Umbilical cord (tissue), 1 donor: ENCODE measurements at regions not wholly inside any gene's neighbourhood (a gene's known extent, or its start where the extent isn't known, plus 50 kb on each side); places are given as distances from the start of the nearest gene placed in this dataset.
A peak's percentile ranks its signal among the peaks of the same experiment; 100 is the strongest.

Source experiments
- DNase-seq: peaks from one replicate; pipeline ENCODE4 v3.0.0-alpha.2; 2015; ENCODE audit warnings: low spot score

- no peak for DNase-seq
Measured at GRCh38 chr2:144865670-144866069, 345.8 kb upstream of the ZEB2 start.

DNA sequence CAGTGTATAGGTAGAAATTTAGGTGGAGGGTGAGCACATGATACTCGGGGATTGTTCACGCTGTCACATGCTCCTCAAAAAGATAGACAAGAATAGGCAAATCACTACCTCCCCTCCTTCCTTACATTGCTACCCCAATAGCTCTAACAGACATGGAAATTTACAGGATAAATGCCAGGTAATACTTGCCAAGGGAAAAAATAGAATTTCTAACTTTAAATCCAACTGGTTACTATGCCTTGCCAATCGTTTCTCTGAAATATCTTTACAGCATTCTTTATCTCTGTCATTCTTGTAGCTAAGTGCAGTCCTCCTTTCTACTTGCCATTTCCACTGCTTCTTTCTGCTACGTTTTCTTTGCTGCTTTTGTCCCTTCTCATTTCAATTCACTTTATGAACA lies 339.8 kb upstream of the ZEB2 start:
- no peak for DNase-seq

DNA sequence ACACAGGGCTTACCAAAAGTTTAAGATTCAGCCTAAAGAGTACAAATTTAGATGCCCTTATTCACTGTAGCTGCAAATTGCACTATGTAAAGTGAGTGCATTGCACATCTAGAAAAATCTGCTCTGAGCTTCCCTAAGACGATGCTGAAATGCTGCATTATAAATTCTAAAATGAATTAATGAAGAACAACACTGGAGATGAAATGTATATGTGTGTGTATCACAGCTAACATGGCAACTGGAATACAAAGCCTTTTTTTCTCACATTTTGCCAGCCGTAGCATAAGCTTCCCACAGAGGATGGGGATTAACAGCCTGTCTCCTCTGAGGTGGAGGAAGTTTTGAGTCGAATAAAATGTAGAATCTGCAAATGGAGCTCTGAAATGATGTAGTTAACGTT lies 338.3 kb upstream of the ZEB2 start:
- DNase-seq = no peak

DNA sequence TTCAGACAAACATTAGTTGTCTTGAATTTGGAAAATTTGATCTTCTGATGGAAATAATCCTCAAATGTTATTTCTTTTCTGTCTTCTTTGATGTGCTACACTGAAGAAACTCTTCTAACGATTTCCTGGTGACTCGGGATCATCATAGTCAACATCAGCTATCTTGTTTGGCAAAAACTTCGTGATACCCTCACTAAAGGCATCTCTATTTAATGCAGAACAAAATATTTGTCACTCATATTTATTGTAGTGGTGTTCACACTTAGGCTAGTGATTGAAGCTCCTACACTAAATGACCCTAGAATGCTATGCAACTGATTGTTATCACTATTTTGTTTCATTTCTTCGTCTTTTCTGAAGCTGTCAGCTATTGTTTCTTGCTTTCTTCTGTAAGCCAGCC lies 334.7 kb upstream of the ZEB2 start:
- DNase-seq = no peak

GRCh38 chr2:144849612-144850011 lies 329.7 kb upstream of the ZEB2 start:
- DNase-seq = no peak

DNA sequence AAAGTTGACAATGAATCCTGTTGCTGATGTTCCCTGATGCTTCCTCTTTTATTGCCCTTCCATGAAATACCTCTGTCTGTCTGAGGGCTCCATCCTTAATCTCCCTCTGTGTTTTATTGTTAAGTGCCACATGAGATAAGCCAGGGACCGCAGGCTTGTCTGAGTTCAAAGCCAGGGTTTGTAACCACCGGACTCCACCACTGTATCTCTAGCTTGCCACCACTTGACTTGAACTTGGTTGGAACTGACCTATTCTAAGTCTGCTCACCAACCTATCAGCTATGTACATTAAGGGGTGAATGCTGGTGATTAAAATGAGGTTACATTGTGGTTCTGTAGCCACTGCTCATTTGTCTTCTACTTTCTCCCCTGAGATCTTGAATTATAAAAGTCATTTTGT lies 328.5 kb upstream of the ZEB2 start:
- DNase-seq = no peak

DNA sequence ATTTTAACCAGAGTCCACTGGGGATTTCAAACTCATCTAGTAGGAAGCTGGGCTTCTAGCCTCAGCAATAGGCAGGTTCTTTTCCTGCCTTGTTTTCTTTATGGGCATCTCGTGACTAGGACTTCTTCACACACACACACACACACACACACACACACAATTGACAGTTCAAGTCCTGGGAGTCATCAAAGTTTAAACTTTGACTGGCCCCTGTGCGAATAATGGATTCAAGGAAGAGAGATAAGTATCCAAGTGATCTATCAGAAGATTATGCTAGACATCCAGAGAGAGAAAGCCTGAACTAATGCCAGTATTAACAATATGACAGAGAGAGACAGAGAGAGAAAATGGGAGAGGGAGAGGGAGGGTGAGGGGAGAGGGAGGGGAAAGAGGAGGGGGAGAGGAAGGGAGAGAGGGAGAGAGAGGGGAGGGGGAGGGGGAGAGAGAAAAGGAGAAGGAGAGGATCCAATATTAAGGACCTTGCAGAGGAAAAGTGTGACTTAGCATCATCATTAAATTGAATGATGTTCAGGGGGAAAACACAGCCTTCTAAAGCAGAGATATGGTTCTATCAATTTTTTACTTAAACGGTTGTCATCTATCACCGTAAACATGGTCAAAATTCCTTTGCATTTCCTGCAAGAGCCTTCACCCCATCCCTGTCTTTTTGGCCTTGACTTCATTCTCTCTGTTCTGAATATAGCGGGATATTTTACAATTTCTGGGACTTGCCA lies 327.6 kb upstream of the ZEB2 start:
- DNase-seq = no peak

DNA sequence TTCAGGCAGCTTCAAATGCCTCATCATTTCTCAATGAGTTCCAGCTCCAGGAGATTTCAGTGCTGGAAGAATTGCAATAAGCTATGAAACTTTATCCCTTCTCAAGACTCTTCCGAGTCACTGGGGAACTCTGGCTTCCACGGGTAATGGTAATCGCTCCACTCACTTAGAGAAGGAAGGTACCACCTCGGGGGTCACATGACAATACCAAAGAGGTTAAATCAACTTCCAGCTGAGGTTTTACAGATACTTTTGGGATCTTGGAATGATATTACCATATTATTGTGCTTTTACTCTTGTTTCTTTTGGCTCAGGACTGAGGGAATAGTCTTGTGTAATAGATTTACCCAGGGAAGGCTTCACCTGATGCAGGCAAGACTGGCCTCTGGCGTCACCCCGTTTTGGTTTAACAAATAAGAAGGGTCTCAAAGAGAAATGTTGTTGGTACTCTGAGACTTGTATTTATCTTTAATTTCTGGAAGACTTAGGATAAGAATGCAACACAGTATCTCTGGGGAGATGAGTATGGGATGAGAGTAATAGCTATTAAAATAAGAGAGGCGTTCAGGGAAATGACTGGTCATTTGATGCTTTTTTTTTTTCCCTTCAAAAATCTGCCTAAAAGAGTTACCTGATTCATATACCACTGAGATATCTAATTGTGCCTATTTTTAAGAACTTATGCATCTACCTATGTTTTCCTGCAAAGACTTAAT lies 316.9 kb upstream of the ZEB2 start:
- DNase-seq = peak; percentile 44

DNA sequence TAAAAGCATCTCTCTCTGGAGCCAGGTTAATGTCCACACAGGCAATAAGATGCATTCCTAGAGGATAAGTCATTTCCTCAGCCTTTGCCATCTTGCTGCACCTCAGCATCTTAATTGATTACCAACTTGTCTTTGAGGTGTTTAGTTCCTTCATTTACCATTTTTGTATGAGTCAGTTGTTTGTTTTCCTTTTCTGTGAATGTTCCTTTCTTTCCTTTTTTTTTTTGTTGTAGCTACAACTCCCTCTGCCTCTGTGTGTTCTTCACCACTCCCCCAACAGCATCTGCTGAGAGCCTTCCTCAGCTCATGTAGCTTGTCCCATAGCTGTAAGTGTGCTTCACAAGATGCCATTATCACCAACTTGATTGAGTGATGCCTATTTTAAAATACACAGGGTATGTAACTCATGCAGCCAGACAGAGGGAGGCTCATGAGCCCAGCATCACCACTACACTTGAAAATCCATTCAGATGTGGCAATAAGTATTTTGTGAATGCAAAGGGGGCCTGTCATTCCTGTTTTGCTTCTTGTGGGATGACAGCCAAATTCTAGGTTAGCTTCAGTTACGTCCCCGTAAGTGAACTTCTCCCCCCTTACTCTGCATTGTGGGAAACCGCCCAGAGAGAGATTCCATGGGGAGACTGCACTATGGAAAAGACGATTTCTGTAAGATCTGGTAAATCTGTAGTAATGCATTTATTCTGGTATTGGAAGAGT lies 315.9 kb upstream of the ZEB2 start:
- DNase-seq = peak; percentile 55

DNA sequence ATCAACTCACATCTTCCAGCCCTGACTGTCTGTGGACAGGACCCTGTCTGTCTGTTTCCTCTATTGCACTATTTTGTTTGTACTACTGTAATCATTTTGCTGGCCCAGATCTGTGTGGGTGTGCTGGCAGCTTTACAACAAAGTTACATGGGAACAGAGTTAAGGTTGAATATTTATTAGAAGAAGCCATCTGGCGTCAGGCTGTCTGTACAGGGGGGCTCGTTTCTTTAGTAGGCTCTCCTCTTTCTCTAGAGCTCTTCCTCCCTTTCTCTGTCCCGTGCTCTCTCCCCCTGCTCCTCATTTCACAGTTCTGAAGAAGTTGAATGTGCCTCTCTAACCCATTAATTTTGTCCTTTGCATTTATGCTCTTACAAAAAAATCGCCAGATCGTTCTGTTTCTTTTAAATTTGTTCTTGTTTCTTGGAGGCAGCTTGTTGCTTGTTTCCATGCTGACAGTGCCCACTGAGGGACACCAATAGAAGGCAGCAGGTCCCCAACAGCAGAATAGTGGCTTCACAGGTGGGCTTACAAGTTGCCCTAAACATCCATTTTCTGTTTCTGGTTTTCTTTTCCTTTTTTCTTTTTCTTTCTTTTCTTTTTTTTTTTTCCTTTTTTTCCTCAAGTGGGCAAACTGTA lies 315.2 kb upstream of the ZEB2 start:
- peak; percentile 79 for DNase-seq

DNA sequence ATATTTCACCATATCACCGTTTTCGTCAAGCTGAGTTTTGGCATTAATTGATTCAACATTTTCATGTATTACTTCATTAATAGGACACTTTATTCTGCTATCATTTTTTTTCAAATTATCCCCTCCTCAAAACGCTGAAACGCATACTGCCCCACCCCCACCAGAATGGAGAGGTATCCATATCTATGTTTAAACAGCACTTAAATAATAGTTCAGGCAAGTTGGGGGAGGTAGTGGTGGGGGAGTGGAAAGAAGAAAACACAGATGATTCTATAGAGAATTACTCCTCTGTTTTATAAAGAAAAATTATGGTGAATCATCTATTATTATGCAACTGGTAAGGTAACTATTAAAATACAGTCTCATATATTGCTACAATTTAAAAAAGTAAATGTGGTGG lies 314.4 kb upstream of the ZEB2 start:
- DNase-seq = no peak

DNA sequence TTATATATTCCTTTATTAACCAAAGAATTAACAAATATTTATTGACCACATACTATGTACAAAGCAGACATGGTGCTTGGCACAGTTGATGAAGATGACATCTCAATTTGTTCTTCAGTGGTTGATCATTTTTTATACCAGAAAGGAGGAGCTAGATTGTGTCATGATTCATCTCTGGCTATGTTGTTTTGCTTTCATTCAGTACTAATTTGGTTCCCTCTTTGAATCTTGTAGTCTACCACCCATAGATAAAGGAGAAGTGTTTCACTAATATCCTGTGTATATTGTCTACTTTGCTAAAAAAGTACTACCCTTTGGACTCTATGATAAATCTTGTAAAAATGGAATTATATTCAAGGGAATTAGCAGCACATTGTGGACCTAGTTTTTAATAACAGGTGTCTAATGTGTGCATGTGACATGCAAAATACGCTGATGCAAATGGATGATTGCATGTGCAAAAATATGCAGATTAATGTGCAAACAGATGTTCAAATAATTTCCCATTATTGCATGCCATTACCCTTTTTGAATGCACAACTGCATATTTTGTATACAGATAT lies 313.2 kb upstream of the ZEB2 start:
- no peak for DNase-seq

DNA sequence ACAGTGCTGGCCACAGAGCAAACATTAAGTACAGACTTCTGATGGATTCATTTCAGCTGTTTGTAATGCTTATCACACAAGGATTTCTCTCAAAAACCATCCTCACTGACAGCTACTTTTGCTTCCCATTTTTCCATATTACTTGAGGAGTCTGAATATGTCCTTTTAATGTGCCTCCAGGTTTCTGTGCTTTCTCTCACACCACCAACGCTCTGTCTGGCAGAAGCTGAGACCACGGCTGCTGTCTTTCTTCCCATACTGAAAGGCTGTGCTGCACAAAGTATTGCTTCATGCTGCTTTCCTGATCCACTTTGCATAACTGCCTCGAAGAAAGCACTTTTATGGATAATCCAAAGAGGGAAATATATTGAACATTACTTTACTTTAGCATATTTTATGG lies 312.1 kb upstream of the ZEB2 start:
- DNase-seq = peak; percentile 88

DNA sequence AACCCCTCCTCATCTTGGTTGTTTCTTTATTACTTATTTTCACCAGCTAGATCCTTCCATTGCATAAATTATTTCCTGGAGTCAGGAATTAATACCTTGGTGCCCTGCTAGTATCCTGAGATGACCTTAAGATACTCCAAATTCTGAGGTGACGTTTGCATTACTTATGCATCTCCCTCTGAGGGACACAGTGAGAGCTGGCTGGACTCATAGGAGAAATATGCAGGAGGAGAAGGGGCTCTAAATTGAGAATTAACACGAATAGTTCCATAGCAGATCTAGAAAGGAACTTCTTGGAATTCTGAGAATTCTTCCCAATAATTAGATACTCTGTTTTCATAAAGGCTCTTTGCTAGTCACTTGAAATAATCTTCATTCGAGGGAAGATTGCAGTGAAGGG lies 310.6 kb upstream of the ZEB2 start:
- no peak for DNase-seq

- no peak for DNase-seq
Measured at GRCh38 chr2:144827404-144827803, 307.5 kb upstream of the ZEB2 start.

- DNase-seq = no peak
Measured at GRCh38 chr2:144826105-144826504, 306.2 kb upstream of the ZEB2 start.

- DNase-seq = no peak
Measured at GRCh38 chr2:144825331-144826020, 305.6 kb upstream of the ZEB2 start.

DNA sequence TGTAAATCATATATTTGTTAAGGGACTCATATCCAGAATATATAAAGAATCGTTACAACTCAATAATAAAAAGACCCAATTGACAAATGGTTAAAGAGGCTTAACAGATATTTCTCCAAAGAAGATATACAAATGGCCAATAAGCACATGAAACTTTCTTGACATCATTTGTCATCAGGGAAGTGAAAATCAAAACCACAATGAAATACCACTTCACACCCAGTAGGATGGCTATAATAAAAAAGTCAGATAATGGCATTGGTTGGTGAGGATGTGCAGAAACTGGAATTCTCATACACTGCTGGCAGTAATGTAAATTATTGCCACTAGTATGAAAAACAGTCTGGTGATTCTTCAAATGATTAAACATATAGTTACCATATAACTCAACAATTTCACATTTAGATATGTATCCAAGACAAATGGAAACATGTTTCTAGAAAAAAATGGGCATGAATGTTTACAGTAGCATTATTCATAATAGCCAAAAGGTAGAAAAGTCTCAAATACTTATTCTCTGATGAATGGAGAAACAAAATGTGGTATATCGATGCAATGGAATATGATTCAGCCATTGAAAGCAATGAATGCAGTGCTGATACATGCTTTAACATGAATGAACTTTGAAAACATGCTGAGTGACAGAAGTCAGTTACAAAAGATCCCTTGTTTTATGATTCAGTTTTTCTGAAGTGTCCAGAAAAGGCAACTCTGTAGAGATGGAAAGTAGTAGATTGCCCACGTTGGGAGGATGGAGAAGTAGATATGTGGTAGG lies 304.6 kb upstream of the ZEB2 start:
- DNase-seq = no peak

GRCh38 chr2:144822966-144823365 lies 303.0 kb upstream of the ZEB2 start:
- DNase-seq = no peak

DNA sequence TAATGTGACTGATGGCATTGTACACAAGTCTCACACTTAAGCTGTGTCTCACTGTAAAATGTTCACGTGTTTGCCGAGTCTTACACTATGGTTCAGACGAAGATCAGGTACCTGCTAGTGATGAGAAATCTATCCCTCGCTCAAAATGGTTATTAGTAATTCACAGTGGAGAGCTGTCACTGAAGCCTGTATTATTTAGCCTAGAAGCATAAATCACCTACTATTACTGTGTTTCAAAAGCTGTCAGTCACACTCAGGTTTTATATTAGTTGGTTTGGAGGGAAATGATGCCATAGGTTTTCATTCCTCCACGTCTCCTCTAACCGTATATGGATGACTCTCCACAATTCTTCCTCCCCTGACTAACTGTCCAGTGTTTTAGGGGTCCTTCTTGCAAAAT lies 292.4 kb upstream of the ZEB2 start:
- DNase-seq = no peak

- no peak for DNase-seq
Measured at GRCh38 chr2:144801766-144802165, 281.8 kb upstream of the ZEB2 start.
